Astrocyte (in vitro differentiated cells and primary cell): ENCODE measurements at regions not wholly inside any gene's neighbourhood (a gene's known extent, or its start where the extent isn't known, plus 50 kb on each side); places are given as distances from the start of the nearest gene placed in this dataset.

Source experiments
- DNase-seq: peaks from one replicate; pipeline ENCODE4 v3.0.0-alpha.2; 2010; ENCODE audit warnings: low read depth
- FAIRE-seq: peaks from 2 replicates; lab custom pipeline; 2011; peaks lifted over from hg19 to GRCh38; lab: Jason Lieb, UNC
- H2AFZ ChIP-seq: 2 replicates; pipeline ENCODE4 v1.6.0; 2012; ENCODE audit warnings: low read depth, low read length, inconsistent platforms
- H3K27ac ChIP-seq: 2 replicates; pipeline ENCODE4 v1.5.1; 2011; ENCODE audit warnings: low read depth, low read length, inconsistent platforms
- H3K27me3 ChIP-seq: 2 replicates; pipeline ENCODE4 v1.6.0; 2011; ENCODE audit warnings: low read length, inconsistent platforms; ENCODE audit not compliant: insufficient read depth
- H3K36me3 ChIP-seq: 2 replicates; pipeline ENCODE4 v1.5.1; 2011; ENCODE audit warnings: low read length, inconsistent platforms; ENCODE audit not compliant: insufficient read depth
- H3K4me1 ChIP-seq: 2 replicates; pipeline ENCODE4 v1.5.1; 2011; ENCODE audit warnings: low read length, inconsistent platforms; ENCODE audit not compliant: insufficient read depth
- H3K4me2 ChIP-seq: 2 replicates; pipeline ENCODE4 v1.6.0; 2012; ENCODE audit warnings: low read length, inconsistent platforms
- H3K4me3 ChIP-seq: 2 replicates; pipeline ENCODE4 v1.5.1; 2011; ENCODE audit warnings: low read depth, mild to moderate bottlenecking, low read length, inconsistent platforms; ENCODE audit not compliant: insufficient read depth
- H3K79me2 ChIP-seq: 2 replicates; pipeline ENCODE4 v1.6.0; 2012; ENCODE audit warnings: mild to moderate bottlenecking, low read length, inconsistent platforms; ENCODE audit not compliant: insufficient read depth
- H3K9ac ChIP-seq: 2 replicates; pipeline ENCODE4 v1.6.0; 2012; ENCODE audit warnings: mild to moderate bottlenecking, low read length, inconsistent platforms
- H3K9me3 ChIP-seq: 2 replicates; pipeline ENCODE4 v1.5.1; 2012; ENCODE audit warnings: low read depth, mild to moderate bottlenecking, low read length, inconsistent platforms; ENCODE audit not compliant: insufficient read depth
- H4K20me1 ChIP-seq: 2 replicates; pipeline ENCODE4 v1.6.0; 2012; ENCODE audit warnings: low read length, inconsistent platforms; ENCODE audit not compliant: insufficient read depth
- H3K27ac Mint-ChIP-seq: one replicate; pipeline ENCODE4 v1.8.0; 2021; ENCODE audit warnings: mild to moderate bottlenecking, mixed read lengths; ENCODE audit not compliant: unreplicated experiment
- H3K27me3 Mint-ChIP-seq: one replicate; pipeline ENCODE4 v1.8.0; 2021; ENCODE audit warnings: low read depth, mixed read lengths; ENCODE audit not compliant: unreplicated experiment
- H3K36me3 Mint-ChIP-seq: one replicate; pipeline ENCODE4 v1.8.0; 2021; ENCODE audit warnings: low read depth, mixed read lengths; ENCODE audit not compliant: unreplicated experiment
- H3K4me1 Mint-ChIP-seq: one replicate; pipeline ENCODE4 v1.8.0; 2021; ENCODE audit warnings: low read depth, mixed read lengths; ENCODE audit not compliant: unreplicated experiment
- H3K4me3 Mint-ChIP-seq: one replicate; pipeline ENCODE4 v1.8.0; 2021; ENCODE audit warnings: mild to moderate bottlenecking, moderate library complexity, mixed read lengths; ENCODE audit not compliant: unreplicated experiment
- H3K9me3 Mint-ChIP-seq: one replicate; pipeline ENCODE4 v1.8.0; 2021; ENCODE audit warnings: mild to moderate bottlenecking, mixed read lengths; ENCODE audit not compliant: unreplicated experiment
- CTCF ChIP-seq: IDR thresholded peaks from 2 replicates; pipeline ENCODE4 v1.5.1; 2011; ENCODE audit warnings: low read depth, mild to moderate bottlenecking, inconsistent platforms, low read length, moderate library complexity; ENCODE audit not compliant: insufficient read depth
- EZH2 ChIP-seq: IDR thresholded peaks from 2 replicates; pipeline ENCODE4 v1.6.1; 2012; ENCODE audit warnings: mild to moderate bottlenecking, low read length, inconsistent platforms; ENCODE audit not compliant: insufficient read depth

GRCh38 chr2:222057347-222058073, 241.3 kb downstream of the PAX3 start:
- Histone ChIP-seq H3K4me2 (no peak overlapping the region), H3K4me3 (no peak overlapping the region), H3K4me1 (no peaks in the 10 kb centered on the region), H2AFZ (no peak overlapping the region), H3K27ac (no peak overlapping the region), H4K20me1 (no peaks in the 10 kb centered on the region), H3K9me3 (no peaks in the 10 kb centered on the region), H3K9ac (no peak overlapping the region), H3K27me3 (peaks cover 29% of the 10 kb centered on the region), H3K79me2 (no peaks in the 10 kb centered on the region), H3K36me3 (no peaks in the 10 kb centered on the region)
- H3K9me3 Mint-ChIP-seq, result no peaks in the 10 kb centered on the region
- TF ChIP-seq EZH2, result no peak
- peak; percentile 55 for TF ChIP-seq CTCF
- FAIRE-seq, result no peak
- H3K4me1 Mint-ChIP-seq, result no peaks in the 10 kb centered on the region
- no peak overlapping the region for H3K27ac Mint-ChIP-seq
- no peaks in the 10 kb centered on the region for H3K36me3 Mint-ChIP-seq
- H3K4me3 Mint-ChIP-seq, result no peak overlapping the region
- H3K27me3 Mint-ChIP-seq, result peaks cover 76% of the 10 kb centered on the region
- no peak for DNase-seq

- H3K4me3 Mint-ChIP-seq, result no peak overlapping the region
- Histone ChIP-seq H3K9me3 (no peaks in the 10 kb centered on the region), H2AFZ (no peak overlapping the region), H3K27me3 (peaks cover 32% of the 10 kb centered on the region), H4K20me1 (no peaks in the 10 kb centered on the region), H3K36me3 (no peaks in the 10 kb centered on the region), H3K79me2 (no peaks in the 10 kb centered on the region), H3K9ac (no peak overlapping the region), H3K27ac (no peak overlapping the region), H3K4me3 (no peak overlapping the region), H3K4me1 (no peaks in the 10 kb centered on the region), H3K4me2 (no peak overlapping the region)
- H3K9me3 Mint-ChIP-seq, result no peaks in the 10 kb centered on the region
- H3K36me3 Mint-ChIP-seq, result no peaks in the 10 kb centered on the region
- H3K27ac Mint-ChIP-seq, result no peak overlapping the region
- DNase-seq, result no peak
- H3K27me3 Mint-ChIP-seq, result peaks cover 73% of the 10 kb centered on the region
- FAIRE-seq, result no peak
- no peak for TF ChIP-seq CTCF
- H3K4me1 Mint-ChIP-seq, result no peaks in the 10 kb centered on the region
Observed at GRCh38 chr2:222055328-222055727, 243.5 kb downstream of the PAX3 start.

- Mint-ChIP-seq H3K4me3 (no peak overlapping the region), H3K9me3 (no peaks in the 10 kb centered on the region), H3K4me1 (no peaks in the 10 kb centered on the region), H3K27ac (no peak overlapping the region), H3K36me3 (no peaks in the 10 kb centered on the region), H3K27me3 (peaks cover 73% of the 10 kb centered on the region)
- H3K27ac ChIP-seq, result no peak overlapping the region
- H3K79me2 ChIP-seq, result no peaks in the 10 kb centered on the region
- TF ChIP-seq EZH2, result no peak
- TF ChIP-seq CTCF, result no peak
- no peaks in the 10 kb centered on the region for H3K36me3 ChIP-seq
- H3K27me3 ChIP-seq, result peaks cover 34% of the 10 kb centered on the region
- no peak overlapping the region for H3K4me3 ChIP-seq
- no peaks in the 10 kb centered on the region for H4K20me1 ChIP-seq
- no peak overlapping the region for H3K4me2 ChIP-seq
- no peaks in the 10 kb centered on the region for H3K9me3 ChIP-seq
- H2AFZ ChIP-seq, result no peak overlapping the region
- FAIRE-seq (no peak), DNase-seq (no peak)
- H3K9ac ChIP-seq, result no peak overlapping the region
- H3K4me1 ChIP-seq, result no peaks in the 10 kb centered on the region
Observed at GRCh38 chr2:222054813-222055212, 244.0 kb downstream of the PAX3 start.
